IMR-90 (cell line): ENCODE measurements at regions not wholly inside any gene's neighbourhood (a gene's known extent, or its start where the extent isn't known, plus 50 kb on each side); places are given as distances from the start of the nearest gene placed in this dataset.

Source experiments
- ATAC-seq: fragments of 200-7000 bp; cut with Tn5 transposase; 2 replicates; pipeline ENCODE4 v1.9.1; 2020; ENCODE audit warnings: low read depth, mild to moderate bottlenecking, moderate library complexity
- BruUV-seq: library from RNA; stranded (reverse); fragments of 400-500 nt; replicated peaks from 2 replicates; lab custom pipeline; 2021; lab: Mats Ljungman, UMichigan
- CTCF ChIA-PET: fragments of 300-600 bp; formaldehyde crosslinking; extraction: SDS; loops from one replicate; lab custom pipeline; 2021; ENCODE audit warnings: antibody characterized with exemption; lab: Yijun Ruan, JAX
- POLR2A ChIA-PET: fragments of 300-600 bp; sonication (Branson Sonifier 250); formaldehyde crosslinking; loops from one replicate; lab custom pipeline; 2022; ENCODE audit warnings: antibody characterized with exemption; ENCODE audit not compliant: unreplicated experiment; lab: Charles Lee
- DNase-seq: peaks from one replicate; pipeline ENCODE4 v3.0.0; 2013
- H2AFZ ChIP-seq: replicated peaks from 2 replicates; pipeline ENCODE3; 2013; ENCODE audit warnings: low read length, mild to moderate bottlenecking; ENCODE audit not compliant: poor library complexity
- H2AK5ac ChIP-seq: 2 replicates; pipeline ENCODE4 v1.6.1; 2013; ENCODE audit warnings: low read depth, low read length, inconsistent platforms
- H2AK9ac ChIP-seq: replicated peaks from 2 replicates; pipeline ENCODE3; 2013; ENCODE audit warnings: mild to moderate bottlenecking, low read depth, low read length, moderate library complexity; ENCODE audit not compliant: poor library complexity
- H2BK120ac ChIP-seq: 2 replicates; pipeline ENCODE4 v1.6.1; 2013; ENCODE audit warnings: low read depth, low read length, inconsistent platforms
- H2BK15ac ChIP-seq: 3 replicates; pipeline ENCODE4 v1.6.1; 2013; ENCODE audit warnings: low read depth, low read length, inconsistent platforms
- H2BK20ac ChIP-seq: 2 replicates; pipeline ENCODE4 v1.6.1; 2013; ENCODE audit warnings: low read depth, mild to moderate bottlenecking, inconsistent platforms, low read length, moderate library complexity
- H2BK5ac ChIP-seq: 2 replicates; pipeline ENCODE4 v1.6.1; 2013; ENCODE audit warnings: mild to moderate bottlenecking, low read depth, low read length, inconsistent platforms; ENCODE audit not compliant: poor library complexity, severe bottlenecking
- H3K14ac ChIP-seq: replicated peaks from 2 replicates; pipeline ENCODE4 v1.6.1; 2013; ENCODE audit warnings: low read depth, low read length, inconsistent platforms
- H3K18ac ChIP-seq: 2 replicates; pipeline ENCODE4 v1.6.1; 2013; ENCODE audit warnings: low read depth, low read length, control low read depth
- H3K23ac ChIP-seq: 2 replicates; pipeline ENCODE4 v1.6.1; 2013; ENCODE audit warnings: low read depth, low read length, inconsistent platforms
- H3K27ac ChIP-seq: 2 replicates; pipeline ENCODE4 v1.5.1; 2013; ENCODE audit warnings: mild to moderate bottlenecking, control low read depth, low read length; ENCODE audit not compliant: insufficient read depth
- H3K27me3 ChIP-seq: 2 replicates; pipeline ENCODE4 v1.6.1; 2013; ENCODE audit warnings: low read length; ENCODE audit not compliant: control insufficient read depth, insufficient read depth
- H3K36me3 ChIP-seq: 2 replicates; pipeline ENCODE4 v1.6.1; 2013; ENCODE audit warnings: low read length, mixed read lengths; ENCODE audit not compliant: control insufficient read depth, insufficient read depth
- H3K4ac ChIP-seq: 2 replicates; pipeline ENCODE4 v1.6.1; 2013; ENCODE audit warnings: low read depth, low read length, inconsistent platforms
- H3K4me1 ChIP-seq: 2 replicates; pipeline ENCODE4 v1.6.1; 2013; ENCODE audit warnings: low read length, mixed read lengths; ENCODE audit not compliant: control insufficient read depth, insufficient read depth
- H3K4me2 ChIP-seq: 2 replicates; pipeline ENCODE4 v1.6.1; 2013; ENCODE audit warnings: low read depth, mild to moderate bottlenecking, control low read depth, low read length, moderate library complexity
- H3K4me3 ChIP-seq: 2 replicates; pipeline ENCODE4 v1.5.1; 2013; ENCODE audit warnings: low read depth, mild to moderate bottlenecking, control low read depth, low read length, moderate library complexity; ENCODE audit not compliant: insufficient read depth
- H3K56ac ChIP-seq: 2 replicates; pipeline ENCODE4 v1.6.1; 2013; ENCODE audit warnings: low read length, inconsistent platforms; ENCODE audit not compliant: insufficient read depth; ENCODE audit errors: extremely low read depth
- H3K79me1 ChIP-seq, 2 experiments: 2 replicates each; pipeline ENCODE4 v1.6.1; 2013; ENCODE audit warnings: low read length in 2 of 2, inconsistent platforms in 1 of 2, low read depth in 1 of 2
- H3K9ac ChIP-seq: 2 replicates; pipeline ENCODE4 v1.6.1; 2013; ENCODE audit warnings: low read depth, low read length, control low read depth
- H3K9me1 ChIP-seq: 2 replicates; pipeline ENCODE4 v1.6.1; 2013; ENCODE audit warnings: low read length, inconsistent platforms; ENCODE audit not compliant: insufficient read depth
- H3K9me3 ChIP-seq: 2 replicates; pipeline ENCODE4 v1.6.1; 2013; ENCODE audit warnings: low read length; ENCODE audit not compliant: control insufficient read depth, insufficient read depth
- H4K20me1 ChIP-seq: 2 replicates; pipeline ENCODE4 v1.6.1; 2013; ENCODE audit warnings: low read length, inconsistent platforms; ENCODE audit not compliant: insufficient read depth
- H4K5ac ChIP-seq: 2 replicates; pipeline ENCODE4 v1.6.1; 2013; ENCODE audit warnings: mild to moderate bottlenecking, low read depth, low read length, control low read depth
- H4K8ac ChIP-seq, 2 experiments: 2 replicates each; pipeline ENCODE4 v1.6.1; 2013; ENCODE audit warnings: low read depth in 2 of 2, low read length in 2 of 2, control low read depth in 1 of 2, inconsistent platforms in 1 of 2
- H4K91ac ChIP-seq: 2 replicates; pipeline ENCODE4 v1.6.1; 2013; ENCODE audit warnings: low read depth, low read length, inconsistent platforms; ENCODE audit not compliant: insufficient read depth
- CEBPB ChIP-seq: IDR thresholded peaks from 2 replicates; pipeline ENCODE4 v1.6.1; 2012; ENCODE audit warnings: low read depth, low read length, improper control_type of control experiment
- CHD1 ChIP-seq: IDR thresholded peaks from 2 replicates; pipeline ENCODE4 v1.6.1; 2012; ENCODE audit warnings: low read depth, low read length, improper control_type of control experiment
- FOS ChIP-seq: fragments of 150-350 bp; IDR thresholded peaks from 2 replicates; pipeline ENCODE4 v1.6.1; 2016; ENCODE audit warnings: low read depth, low read length
- MAFK ChIP-seq: IDR thresholded peaks from 2 replicates; pipeline ENCODE4 v1.6.1; 2012; ENCODE audit warnings: low read depth, low read length, improper control_type of control experiment
- MAZ ChIP-seq: IDR thresholded peaks from 2 replicates; pipeline ENCODE4 v1.6.1; 2012; ENCODE audit warnings: low read depth, mild to moderate bottlenecking, low read length, improper control_type of control experiment, moderate library complexity, borderline replicate concordance
- MXI1 ChIP-seq: IDR thresholded peaks from 2 replicates; pipeline ENCODE4 v1.6.1; 2012; ENCODE audit warnings: low read depth, mild to moderate bottlenecking, low read length, moderate library complexity, borderline replicate concordance
- NFE2L2 ChIP-seq: fragments of 150-350 bp; IDR thresholded peaks from 2 replicates; pipeline ENCODE4 v1.6.1; 2016; ENCODE audit warnings: low read depth, mild to moderate bottlenecking, low read length
- POLR2A ChIP-seq: IDR thresholded peaks from 2 replicates; pipeline ENCODE4 v1.6.1; 2012; ENCODE audit warnings: mild to moderate bottlenecking, low read depth, low read length
- RAD21 ChIP-seq: IDR thresholded peaks from 2 replicates; pipeline ENCODE4 v1.6.1; 2012; ENCODE audit warnings: low read length, improper control_type of control experiment
- RCOR1 ChIP-seq: IDR thresholded peaks from 2 replicates; pipeline ENCODE4 v1.6.1; 2012; ENCODE audit warnings: mild to moderate bottlenecking, low read length, improper control_type of control experiment; ENCODE audit not compliant: insufficient replicate concordance
- RFX5 ChIP-seq: IDR thresholded peaks from 2 replicates; pipeline ENCODE4 v1.8.0; 2012; ENCODE audit warnings: low read depth, mild to moderate bottlenecking, low read length, moderate library complexity
- SMC3 ChIP-seq: fragments of 150-350 bp; IDR thresholded peaks from 2 replicates; pipeline ENCODE4 v1.6.1; 2016; ENCODE audit warnings: low read depth, mild to moderate bottlenecking, antibody characterized with exemption, low read length, moderate library complexity
- WGBS, 2 experiments: methylation state at CpG; one replicate each; pipeline versions ENCODE4 v1.1.5 to v1.1.7; 2013; ENCODE audit warnings: missing lambda C conversion rate in 2 of 2; ENCODE audit not compliant: insufficient read length in 1 of 2; ENCODE audit errors: extremely low coverage in 2 of 2; 5-methylcytosine and 5-hydroxymethylcytosine counted together
- dilution Hi-C: fragments of 300-500 bp; cut with HindIII; formaldehyde crosslinking; loops from one replicate; pipeline ENCODE4 v1.14.3; 2018; ENCODE audit warnings: low sequenced_read_pairs; ENCODE audit not compliant: unreplicated experiment
- in situ Hi-C: fragments of 300-500 bp; cut with MboI; formaldehyde crosslinking; loops from 3 replicates; pipeline ENCODE4 v1.14.3; 2019; ENCODE audit warnings: low sequenced_read_pairs, inconsistent platforms, mixed read lengths
- intact Hi-C: fragments of 100-400 bp; cut with micrococcal nuclease; formaldehyde crosslinking; loops from 2 replicates; pipeline ENCODE4 v1.10.0; 2022
- TF ChIP-seq, protein P1 (sequence below): fragments of 150-350 bp; IDR thresholded peaks from 2 replicates; pipeline ENCODE4 v1.6.1; 2016; ENCODE audit warnings: low read depth, mild to moderate bottlenecking, low read length, moderate library complexity, borderline replicate concordance
- TF ChIP-seq, protein P2 (sequence below): fragments of 150-350 bp; IDR thresholded peaks from 2 replicates; pipeline ENCODE4 v1.6.1; 2017; ENCODE audit warnings: mild to moderate bottlenecking, antibody characterized with exemption, low read length, low read depth

DNA sequence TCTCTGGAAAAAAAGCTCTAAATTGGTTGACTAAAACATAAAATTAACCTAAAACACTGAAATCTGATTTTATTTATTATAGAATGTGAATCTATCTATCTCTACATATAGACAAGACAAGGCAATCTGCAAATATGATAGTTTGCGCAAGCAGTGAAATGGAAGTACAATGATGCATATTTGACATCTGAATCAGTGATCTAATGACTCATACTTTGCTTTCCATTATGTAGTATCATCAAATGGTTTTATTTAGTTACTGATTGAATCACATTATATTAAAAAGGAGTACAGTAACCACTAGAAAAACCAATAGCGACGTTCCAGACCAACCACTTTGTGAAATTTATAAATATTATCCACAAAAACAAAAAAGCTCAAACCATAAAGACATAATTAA is 1969.3 kb downstream of the PCDH7 start:
- 0 out of 2 replicates have a peak, but pooled peaks cover 1% of the 10 kb centered on the region for H3K9me3 ChIP-seq
- no peak overlapping the region for H2BK120ac ChIP-seq
- H3K4me3 ChIP-seq: no peak overlapping the region
- no peak overlapping the region for H4K5ac ChIP-seq
- H4K8ac ChIP-seq: no peak overlapping the region
- no peak overlapping the region for H4K91ac ChIP-seq
- dilution Hi-C loops (no loop called here), intact Hi-C loops (no loop called here), in situ Hi-C loops (no loop called here)
- H3K14ac ChIP-seq: no peak overlapping the region
- TF ChIP-seq POLR2A (no peak), RFX5 (no peak), FOS (no peak), MAFK (no peak), RCOR1 (no peak), SMC3 (no peak), MAZ (no peak), CHD1 (no peak), RAD21 (no peak), NFE2L2 (no peak), CEBPB (no peak), MXI1 (no peak)
- TF ChIP-seq, protein P1, sequence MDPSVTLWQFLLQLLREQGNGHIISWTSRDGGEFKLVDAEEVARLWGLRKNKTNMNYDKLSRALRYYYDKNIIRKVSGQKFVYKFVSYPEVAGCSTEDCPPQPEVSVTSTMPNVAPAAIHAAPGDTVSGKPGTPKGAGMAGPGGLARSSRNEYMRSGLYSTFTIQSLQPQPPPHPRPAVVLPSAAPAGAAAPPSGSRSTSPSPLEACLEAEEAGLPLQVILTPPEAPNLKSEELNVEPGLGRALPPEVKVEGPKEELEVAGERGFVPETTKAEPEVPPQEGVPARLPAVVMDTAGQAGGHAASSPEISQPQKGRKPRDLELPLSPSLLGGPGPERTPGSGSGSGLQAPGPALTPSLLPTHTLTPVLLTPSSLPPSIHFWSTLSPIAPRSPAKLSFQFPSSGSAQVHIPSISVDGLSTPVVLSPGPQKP: no peak
- TF ChIP-seq, protein P2, sequence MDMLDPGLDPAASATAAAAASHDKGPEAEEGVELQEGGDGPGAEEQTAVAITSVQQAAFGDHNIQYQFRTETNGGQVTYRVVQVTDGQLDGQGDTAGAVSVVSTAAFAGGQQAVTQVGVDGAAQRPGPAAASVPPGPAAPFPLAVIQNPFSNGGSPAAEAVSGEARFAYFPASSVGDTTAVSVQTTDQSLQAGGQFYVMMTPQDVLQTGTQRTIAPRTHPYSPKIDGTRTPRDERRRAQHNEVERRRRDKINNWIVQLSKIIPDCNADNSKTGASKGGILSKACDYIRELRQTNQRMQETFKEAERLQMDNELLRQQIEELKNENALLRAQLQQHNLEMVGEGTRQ: no peak
- H3K4me1 ChIP-seq: no peaks in the 10 kb centered on the region
- WGBS, 2 experiments: no CpG with 5 or more reads among the region's 3 CpGs
- no peak overlapping the region for H3K9ac ChIP-seq
- no peak overlapping the region for H3K4me2 ChIP-seq
- no peak overlapping the region for H2BK5ac ChIP-seq
- H2AK5ac ChIP-seq: no peak overlapping the region
- no peak overlapping the region for H3K27ac ChIP-seq
- H3K4ac ChIP-seq: no peak overlapping the region
- H3K56ac ChIP-seq: no peak overlapping the region
- H4K20me1 ChIP-seq: no peaks in the 10 kb centered on the region
- DNase-seq (no peak), ATAC-seq (no peak)
- H2AK9ac ChIP-seq: no peak overlapping the region
- no peaks in the 10 kb centered on the region for H3K9me1 ChIP-seq
- no peaks in the 10 kb centered on the region for H3K36me3 ChIP-seq
- no peak overlapping the region for H3K23ac ChIP-seq
- H3K27me3 ChIP-seq: no peaks in the 10 kb centered on the region
- ChIA-PET CTCF (no interaction called here), POLR2A (no interaction called here)
- no peak overlapping the region for H2BK20ac ChIP-seq
- H3K79me1 ChIP-seq: no peaks in the 10 kb centered on the region
- no peak overlapping the region for H2AFZ ChIP-seq
- no peak overlapping the region for H3K18ac ChIP-seq
- no peak overlapping the region for H2BK15ac ChIP-seq
- no TSS peak for BruUV-seq
